NCI-H146 treated with DMSO at 0.1 percent for 48 hours (cell line): ENCODE measurements at regions not wholly inside any gene's neighbourhood (a gene's known extent, or its start where the extent isn't known, plus 50 kb on each side); places are given as distances from the start of the nearest gene placed in this dataset.

Experiments
- DNase-seq: peaks from one replicate; lab custom pipeline; 2025; ENCODE audit not compliant: unreplicated experiment; lab: John Stamatoyannopoulos, UW

DNA sequence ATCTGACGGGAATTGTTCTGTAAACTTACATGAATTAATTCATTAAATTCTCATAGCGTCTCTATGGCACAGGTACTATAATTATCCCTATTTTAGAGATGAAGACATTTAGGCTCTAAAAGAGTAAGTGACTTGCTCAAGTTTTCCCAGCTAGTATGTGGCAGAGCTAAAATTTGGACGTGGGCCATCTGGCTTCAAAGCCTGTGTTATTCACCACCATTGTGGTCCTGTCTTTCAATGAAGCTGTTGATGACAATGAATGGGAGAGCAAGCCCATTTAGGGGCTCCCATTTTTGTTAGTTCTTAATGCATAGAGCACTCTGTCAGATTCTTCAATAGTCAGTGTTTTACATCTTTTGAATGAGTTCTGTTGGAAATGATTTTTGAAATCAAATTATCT lies 236.0 kb upstream of the CD180 start:
- DNase-seq: no peak

DNA sequence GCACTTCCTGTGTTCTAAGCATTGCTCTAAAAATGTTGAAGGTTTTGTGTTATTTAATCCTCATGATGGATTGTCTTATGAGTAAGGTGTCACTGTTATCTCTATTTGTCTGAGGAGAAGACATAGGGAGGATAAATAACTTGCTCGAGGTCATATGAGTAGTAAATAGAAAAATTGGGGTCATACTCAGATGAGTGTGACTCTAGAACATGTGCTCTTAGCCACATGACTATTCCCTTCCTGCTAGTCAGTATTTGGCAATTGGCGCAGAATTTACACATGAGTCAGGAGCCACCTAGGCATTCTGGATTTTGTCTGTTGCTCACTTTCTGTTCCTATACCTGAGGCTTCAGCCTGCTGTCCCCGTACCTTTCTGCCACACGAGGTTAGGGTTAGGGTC lies 234.6 kb upstream of the CD180 start:
- no peak for DNase-seq

DNA sequence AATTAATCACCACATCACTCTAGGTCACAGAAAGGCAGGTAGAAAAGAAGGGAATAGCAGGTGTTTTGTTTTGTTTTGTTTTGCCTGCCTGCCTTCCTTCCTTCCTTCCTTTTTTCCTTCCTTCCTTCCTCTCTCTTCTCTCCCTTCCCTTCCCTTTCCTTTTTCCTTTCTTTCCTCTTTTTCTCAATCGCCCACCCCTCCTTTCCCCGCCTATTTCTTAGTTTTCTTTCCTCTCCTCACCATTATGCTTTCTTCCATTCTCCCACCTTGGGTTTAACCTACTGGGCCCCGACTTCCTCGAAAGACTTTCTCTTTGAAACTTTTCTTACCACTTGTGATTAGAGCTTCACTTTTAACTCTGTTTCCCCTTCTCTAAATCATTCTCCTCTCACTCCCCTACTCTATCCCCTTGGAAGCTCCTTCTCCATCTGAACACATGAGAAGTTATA lies 231.3 kb upstream of the CD180 start:
- DNase-seq: no peak

DNA sequence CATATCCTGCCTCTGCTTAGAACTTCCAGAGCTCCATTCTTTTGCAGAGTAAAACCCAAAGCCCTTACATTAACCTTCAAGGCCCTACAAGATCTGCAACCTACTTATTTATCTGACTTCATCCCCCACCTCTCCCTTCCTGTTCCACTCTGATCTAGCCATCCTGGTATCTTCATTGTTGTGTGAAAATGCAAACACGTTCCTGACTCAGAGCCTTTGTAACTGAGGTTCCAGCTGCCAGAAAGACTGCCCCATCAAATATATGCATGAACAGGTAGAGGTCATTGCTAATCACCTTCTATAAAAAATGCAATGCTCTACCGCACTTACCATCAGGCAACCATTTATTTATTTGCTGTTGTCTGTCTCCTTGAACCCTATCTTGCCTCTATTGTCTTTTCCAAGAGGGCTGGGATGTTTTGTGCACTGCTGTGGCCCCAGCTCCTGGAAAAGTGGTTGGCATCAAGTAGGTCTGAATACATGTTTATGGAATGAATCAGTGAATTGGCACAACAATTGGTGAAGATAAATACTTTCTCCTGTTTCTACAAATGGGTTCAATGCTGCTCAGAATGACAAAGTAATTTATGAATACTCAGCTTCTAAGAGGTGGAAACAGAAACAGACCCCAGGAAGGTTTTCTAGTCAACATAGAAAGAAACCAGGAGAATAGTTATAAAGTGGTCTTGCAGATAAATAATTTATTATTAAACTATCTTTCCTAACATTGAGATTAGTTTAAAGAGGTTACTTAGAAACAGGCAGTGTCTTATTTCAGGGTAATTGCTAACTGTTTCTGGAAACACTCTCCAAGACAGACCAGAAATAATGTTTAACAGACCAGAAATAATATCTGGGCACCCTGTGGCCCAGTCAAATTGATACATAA lies 230.6 kb upstream of the CD180 start:
- DNase-seq: no peak

DNA sequence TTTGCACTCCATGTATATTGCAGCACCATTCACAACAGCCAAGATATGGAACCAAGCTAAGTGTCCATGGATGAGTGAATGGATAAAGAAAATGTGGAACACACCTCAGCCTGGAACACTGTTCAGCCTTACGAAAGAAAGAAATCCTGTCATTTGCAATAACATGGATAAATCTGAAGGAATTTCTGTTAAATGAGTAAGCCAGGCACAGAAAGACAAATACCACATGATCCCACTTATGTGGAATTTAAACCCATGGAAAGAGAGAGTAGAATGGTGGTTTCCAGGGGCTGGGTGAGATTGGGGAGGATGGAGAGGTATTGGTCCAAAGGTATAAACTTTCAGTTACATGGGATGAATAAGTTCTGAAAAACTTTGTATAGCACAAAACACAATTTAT lies 228.9 kb upstream of the CD180 start:
- no peak for DNase-seq

DNA sequence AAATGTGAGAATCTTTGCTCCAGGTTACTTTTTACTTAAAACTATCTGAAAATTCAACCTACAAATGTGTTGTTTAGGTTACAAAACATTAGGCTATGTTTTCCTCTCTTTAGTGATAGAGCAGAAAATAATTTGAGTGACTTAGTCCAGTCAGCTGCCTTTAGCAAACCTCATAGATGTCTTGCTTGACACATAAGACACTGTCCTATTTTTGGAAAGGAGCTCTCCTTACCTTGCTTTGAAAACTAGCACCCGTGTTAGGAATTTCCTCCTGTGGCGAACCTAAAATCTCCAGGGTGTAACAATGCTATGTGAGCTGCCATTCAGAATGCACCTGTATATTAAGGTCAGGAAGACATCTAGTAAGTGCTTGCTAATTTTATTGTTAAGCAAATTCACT lies 221.2 kb upstream of the CD180 start:
- no peak for DNase-seq

DNA sequence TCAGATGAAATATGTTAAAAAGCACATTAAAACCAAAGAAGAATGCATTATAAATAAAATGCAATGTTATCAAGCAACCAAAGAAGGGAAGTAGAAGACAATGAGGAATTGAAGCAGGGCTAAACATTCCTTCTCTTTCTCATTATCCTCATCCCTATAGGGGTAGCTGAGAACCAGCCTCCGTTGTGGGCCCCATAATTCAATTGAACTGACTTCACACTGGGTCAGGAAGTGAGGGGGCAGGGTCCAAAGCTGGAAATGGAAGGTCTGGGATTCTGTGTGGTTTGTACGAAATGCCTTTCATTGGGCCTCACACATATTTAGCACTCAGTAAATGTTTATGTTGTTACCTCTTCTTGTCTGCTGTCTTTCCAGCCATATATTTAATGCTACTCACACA lies 220.4 kb upstream of the CD180 start:
- DNase-seq: no peak

DNA sequence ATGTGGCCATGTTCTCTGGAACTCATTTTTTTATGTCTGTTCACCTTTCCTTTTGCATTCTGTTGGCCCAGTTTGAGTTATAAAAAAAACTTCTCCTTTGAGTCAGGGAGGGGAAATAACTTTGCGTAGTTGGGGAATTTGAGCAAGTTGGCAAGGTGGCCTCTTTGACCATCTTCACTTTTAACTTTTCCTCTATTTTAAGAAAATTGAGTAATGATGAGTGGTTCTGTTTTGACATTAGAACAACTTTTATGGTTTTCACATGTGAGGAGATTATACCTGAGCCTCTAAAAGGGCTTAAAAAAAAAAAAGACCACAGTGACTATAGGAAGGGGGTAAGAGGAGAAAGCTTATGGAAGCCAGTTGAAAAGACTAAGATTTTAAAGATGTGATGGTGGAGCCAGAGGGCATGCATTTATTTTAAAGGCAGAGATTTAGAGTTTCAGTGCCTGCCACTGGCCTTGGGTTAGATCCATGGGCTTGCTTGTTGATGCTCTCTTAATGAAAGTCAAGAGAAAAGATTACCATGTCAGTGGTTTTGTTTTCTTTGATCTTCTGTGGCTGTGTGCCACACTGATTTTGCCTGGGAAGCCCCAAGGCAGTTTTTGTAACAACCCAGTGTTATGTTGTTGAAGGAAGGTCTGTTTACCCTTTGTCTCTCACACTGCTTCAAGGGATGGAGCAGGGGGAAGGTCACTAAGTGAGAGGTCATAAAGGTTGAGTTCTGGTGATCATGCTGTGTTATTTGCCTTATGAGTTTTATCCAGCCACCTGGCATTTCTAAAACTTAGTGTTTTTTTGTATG lies 219.7 kb upstream of the CD180 start:
- DNase-seq: no peak

DNA sequence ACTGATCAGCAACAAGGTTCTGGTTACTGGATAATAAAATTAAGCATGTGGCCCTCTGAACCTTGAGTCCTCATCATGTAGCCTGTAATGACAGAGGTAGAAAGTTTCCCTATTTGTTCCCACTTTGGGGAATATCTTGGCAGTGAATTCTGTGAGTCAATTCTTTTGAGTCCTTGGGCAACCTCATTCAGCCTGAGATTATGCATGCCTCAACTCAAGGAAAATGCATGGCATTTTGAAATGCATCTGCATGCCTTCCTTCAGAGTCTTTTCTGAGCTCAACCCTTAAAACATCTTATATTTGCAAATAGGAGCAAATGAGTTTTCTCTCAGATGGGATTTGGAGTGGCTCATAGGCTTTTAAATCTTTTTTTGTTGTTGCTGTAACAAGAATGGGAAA lies 218.1 kb upstream of the CD180 start:
- DNase-seq: no peak

DNA sequence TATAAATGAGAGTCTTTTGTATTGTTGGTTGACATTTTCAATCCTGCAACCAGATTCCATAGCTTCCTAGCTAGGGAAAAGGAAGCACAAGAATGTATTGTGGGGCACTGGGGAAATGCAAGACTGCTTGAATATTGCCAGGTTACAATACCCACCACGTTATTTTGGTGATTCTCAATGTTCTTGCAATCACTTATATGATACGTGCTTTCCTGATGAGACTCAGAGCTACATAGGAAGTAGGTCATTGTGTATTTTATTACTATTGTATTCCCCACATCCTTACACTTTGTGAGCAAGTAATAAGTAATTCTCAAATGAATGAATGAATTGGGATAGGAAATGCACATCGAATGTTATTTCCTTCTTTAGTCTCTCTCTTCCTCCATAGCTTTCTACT lies 217.1 kb upstream of the CD180 start:
- DNase-seq: no peak

DNA sequence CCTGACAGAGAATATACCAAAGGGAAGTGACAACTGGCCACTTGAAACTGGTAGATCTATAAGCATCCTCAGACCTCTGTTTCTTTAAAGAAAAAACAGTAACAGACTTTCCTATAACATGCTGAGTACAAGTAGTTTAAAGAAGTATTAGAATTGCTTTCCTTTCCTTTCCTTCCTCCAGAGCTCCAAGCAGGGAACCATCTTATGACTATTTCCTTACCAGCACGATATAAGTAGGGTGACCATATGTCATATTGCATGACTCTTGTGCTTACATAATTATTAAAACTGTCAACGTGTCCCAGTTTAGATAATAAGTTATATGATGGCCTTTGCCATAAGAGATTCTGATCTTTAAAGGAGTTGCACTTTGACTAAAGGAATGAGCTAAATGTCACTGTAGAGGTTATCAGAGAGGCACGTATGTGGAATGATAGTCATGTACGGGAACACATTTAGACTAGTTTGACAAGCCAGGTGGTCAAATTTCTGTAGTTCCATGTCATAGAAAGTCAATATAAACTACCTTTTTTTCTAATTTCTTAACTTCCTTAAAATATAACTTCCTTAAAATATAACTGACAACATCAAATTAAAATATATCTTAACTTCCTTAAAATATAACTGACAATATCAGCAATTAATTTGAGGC lies 212.7 kb upstream of the CD180 start:
- DNase-seq: no peak

DNA sequence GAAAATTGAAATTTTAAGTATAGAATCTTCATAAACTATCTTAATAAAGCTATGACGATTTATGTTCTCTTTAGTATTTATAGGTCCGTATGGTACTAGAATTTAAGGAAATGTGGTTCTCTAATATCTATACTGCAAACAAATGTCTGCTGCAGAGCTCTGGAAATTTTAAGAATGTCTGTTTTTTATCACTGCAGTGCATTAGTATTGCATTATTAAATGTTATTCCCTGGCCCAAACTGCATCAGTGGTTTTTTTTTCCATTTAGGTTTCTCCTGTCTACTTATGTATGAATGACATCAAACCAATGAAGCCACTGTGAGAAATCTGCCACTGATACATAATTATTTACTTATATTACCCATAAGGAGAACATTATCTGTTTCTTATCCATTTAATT lies 211.4 kb upstream of the CD180 start:
- DNase-seq: no peak

DNA sequence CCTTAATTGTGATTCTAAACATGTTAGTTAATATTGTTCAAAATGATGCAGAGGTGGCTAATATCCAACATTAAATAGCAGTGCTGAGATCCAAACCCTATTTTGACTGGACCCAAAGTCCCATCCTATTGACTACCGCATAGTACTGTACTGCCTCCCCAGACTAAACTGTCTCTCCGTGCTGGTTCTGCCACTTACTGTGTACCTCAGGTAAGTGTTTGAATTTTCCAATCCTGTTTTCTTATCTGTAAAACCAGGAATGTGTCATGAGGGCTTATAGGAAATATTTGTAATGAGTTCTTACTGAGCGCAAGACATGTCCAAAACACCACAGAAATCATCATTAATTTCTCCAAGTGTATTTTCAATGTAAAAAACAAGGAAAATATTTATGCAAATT lies 209.2 kb upstream of the CD180 start:
- no peak for DNase-seq

DNA sequence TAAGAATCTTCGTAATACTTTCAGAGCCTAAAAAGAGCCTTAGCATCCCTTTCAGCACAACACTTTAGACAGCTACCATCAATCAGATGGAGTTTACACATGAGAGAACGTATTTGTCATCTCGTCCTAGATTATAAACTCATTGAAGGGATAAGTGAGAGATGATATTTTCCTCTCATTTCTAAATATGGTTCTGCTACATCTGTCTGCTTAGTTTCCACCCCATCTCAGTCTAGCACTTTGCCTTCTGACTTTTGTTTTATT lies 208.4 kb upstream of the CD180 start:
- no peak for DNase-seq

DNA sequence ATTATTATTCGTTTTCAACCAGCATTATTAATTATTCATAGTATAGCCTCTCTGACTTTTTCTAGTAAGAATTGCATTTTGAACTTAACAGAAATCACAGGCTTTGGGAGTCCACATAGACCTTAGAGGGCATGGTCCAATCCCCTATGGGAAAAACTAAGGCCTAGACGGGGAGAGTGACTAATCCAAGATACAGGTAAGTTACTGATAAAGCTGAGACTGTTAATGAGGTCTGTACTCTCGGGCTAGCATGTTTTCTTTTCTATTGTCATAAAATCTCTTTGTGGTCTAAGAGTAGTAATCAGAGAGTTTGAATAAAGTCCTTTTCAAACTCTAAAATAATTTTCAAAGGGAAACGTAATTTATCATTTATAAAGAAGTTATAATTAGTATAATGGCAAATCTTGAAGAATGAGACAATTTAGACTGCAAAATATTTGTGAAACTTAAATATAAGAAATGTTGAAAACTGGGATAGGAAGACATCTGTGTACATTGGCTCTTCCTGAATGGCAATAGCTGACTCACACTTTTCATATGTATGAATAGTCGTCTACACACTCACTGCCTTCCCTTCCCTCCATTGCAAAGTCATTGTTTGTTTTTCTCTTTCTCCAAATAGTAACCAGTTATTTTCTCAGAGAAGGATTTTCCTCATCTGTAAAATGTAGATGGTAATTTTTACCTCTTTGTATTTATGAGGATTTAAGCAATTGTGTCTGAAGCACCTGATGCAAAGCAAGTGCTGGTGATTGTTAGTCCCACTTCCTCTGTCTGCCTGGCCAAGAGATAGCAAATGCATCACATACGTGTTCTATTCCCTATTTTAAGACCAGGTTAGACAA lies 207.9 kb upstream of the CD180 start:
- DNase-seq: no peak

DNA sequence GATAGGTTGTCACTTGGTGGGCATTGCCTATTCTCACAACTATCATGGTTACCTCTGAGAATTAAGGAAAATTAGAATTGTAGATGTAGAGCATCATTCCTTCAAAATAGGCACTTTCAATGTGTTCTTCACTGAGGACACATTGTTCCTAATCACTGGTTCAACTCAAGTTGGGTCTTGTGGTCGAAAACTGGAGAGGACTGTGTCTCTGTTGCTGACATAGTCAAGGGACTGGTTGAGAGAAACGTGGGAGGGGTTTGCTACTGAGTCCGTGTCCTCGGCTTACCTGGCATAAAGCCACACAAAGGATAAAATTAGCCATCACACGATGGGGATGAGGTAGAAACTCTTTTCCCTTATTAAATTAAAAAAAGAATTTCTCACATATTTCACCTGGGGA lies 205.9 kb upstream of the CD180 start:
- no peak for DNase-seq

DNA sequence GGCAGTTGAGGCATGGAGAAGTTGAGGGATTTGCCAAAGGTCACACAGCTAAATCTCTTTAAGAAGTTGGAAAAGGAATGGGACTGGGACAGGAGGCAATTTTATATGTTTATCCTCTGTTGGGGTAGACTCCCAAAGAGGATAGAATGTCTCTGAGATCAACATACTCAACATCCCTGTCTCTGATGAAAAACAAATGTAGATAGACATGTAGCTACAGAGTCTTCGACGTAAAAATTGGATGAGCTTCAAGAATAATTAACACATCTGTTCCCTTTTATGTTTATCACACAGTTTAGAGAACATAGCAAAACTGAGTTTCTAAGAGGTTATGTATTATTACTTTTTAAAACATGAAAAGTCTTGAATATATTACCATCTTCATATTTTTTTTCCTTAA lies 204.6 kb upstream of the CD180 start:
- no peak for DNase-seq

DNA sequence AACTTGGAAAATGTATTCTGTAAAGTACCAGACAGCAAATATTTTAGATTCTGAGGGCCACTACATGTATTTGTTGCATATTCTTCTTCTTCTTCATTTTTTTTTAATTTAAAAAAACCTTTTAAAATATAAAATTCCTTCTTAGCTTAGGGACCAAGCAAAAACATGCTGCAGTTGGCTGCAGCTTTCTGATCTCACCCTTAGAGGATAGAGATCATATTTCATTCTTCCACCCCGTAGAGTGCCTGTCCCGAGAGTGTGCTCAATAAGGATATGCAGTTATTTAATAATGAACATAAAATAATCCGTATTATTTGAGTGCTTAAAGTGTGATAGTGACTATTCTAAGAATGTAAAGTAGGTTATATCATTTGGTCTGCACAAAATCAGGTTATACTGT lies 204.2 kb upstream of the CD180 start:
- no peak for DNase-seq

DNA sequence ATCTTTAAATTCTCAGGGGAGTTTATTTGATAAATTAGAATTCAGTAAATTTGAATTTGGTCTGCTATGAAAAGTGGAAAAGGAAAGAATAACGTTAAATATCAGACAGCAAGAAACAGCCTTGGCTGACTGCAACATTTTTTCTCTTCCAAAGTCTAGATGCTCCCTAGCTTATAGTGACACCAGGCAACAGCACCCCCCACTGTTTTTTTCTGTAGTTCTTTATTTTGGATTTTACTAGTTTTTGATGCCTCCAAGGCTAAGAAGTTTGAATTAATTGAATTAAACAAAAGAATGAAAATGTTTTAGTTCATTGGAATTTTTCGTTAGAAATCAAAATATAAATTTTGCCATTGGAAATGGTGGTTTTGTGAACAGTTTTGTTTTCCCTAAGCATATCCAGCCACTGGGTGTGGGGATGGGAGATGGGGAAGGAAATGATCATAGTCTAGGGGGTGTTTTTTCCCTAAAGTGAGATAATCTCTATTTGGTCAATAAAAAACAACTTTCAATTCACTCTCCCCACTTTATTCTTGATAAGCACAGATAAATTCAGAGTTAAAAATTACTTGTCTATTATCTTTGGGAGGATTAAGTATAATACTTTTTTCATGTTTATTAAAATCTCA lies 199.3 kb upstream of the CD180 start:
- no peak for DNase-seq

DNA sequence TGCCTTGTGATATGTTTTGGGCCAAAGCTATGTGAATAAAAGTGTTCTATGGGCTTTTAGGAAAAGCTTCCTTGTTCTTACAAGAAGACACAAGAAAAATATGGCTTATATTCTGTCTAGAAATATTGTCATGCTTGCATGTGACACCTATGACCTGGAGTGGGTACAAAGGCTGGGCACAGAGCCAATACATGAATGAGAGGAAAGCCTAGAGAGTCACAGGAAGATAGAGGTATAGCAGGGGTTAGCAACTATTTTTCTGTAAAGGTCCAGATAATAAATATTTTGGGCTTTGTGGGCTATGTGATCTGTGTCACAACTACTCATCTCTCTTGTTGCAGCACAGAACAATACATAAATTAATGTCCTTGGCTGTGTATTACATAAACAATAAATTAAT lies 196.6 kb upstream of the CD180 start:
- no peak for DNase-seq

DNA sequence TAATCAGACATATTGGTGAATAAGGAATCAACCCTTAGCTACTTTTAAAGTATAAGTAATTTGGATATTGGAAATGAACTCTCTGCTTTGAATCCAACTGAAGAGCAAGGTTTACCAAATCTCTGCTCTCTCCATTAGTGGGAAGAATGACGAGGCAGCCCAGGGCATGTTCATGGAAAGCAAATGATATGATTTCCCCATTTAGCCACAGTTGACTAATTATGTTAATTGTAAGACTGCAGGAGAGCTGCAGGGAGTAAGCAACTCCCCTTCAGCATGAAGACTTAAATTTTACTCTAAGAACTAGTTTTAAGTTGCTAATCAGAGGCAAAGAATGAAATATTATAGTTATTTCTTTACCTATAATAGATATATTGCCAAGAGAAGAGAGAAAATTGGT lies 194.3 kb upstream of the CD180 start:
- DNase-seq: no peak
